Natural killer cell treated with Interleukin-12 subunit alpha and Interleukin-12 subunit beta and Interleukin-15 and Interleukin-18, amount 100 ng/mL, for 72 hours (primary cell): ENCODE measurements at regions not wholly inside any gene's neighbourhood (a gene's known extent, or its start where the extent isn't known, plus 50 kb on each side); places are given as distances from the start of the nearest gene placed in this dataset.

ENCODE experiments used
- ATAC-seq, 2 donors: fragments of 150-1000 bp; cut with Tn5 transposase in 1 of 2; sonication (Bioruptor Pico), chemical (Tn5 transposase) in 1 of 2; 2 replicates each; pipeline ENCODE4 v1.10.0; 2021
- DNase-seq: peaks from one replicate; pipeline ENCODE4 v3.0.0; 2022; ENCODE audit warnings: low spot score
- H3K27ac Mint-ChIP-seq, 2 donors: 1 replicate in 1 of 2; 2 replicates in 1 of 2; pipeline ENCODE4 v1.8.0; 2022; ENCODE audit warnings: mixed read lengths in 2 of 2, mild to moderate bottlenecking in 1 of 2, moderate library complexity in 1 of 2
- H3K27me3 Mint-ChIP-seq, 2 donors: 1 replicate in 1 of 2; 2 replicates in 1 of 2; pipeline ENCODE4 v1.8.0; 2022; ENCODE audit warnings: mixed read lengths in 2 of 2
- H3K36me3 Mint-ChIP-seq: one replicate; pipeline ENCODE4 v1.8.0; 2022; ENCODE audit warnings: mixed read lengths
- H3K4me1 Mint-ChIP-seq, 2 donors: 1 replicate in 1 of 2; 2 replicates in 1 of 2; pipeline ENCODE4 v1.8.0; 2022; ENCODE audit warnings: low read depth in 2 of 2, mixed read lengths in 2 of 2, mild to moderate bottlenecking in 1 of 2
- H3K4me3 Mint-ChIP-seq: one replicate; pipeline ENCODE4 v1.8.0; 2022; ENCODE audit warnings: mixed read lengths
- H3K9me3 Mint-ChIP-seq: 2 replicates; pipeline ENCODE4 v1.8.0; 2022; ENCODE audit warnings: mixed read lengths

DNA sequence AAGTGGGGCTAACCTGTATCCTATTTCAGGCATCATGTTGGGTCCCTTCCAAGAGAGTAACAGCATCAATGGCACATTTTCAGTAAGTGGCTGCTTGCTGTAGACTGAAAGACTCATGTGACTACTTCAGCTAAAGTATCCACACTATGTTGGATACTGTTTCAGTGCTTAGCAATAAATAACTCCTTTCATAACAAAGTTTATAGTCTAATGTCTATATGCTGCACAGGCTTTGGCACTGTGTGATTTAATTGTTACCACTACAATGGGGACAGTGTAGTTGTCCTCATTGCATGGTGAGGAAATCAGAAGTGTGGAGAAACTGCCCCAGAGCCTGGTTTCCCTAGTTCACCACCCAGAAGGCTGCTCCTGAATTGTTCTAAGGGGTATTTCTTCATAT lies 318.0 kb upstream of the PTCHD4 start:
- no peak for ATAC-seq
- no peaks in the 10 kb centered on the region for H3K4me1 Mint-ChIP-seq
- H3K27me3 Mint-ChIP-seq = no peaks in the 10 kb centered on the region
- no peak overlapping the region for H3K4me3 Mint-ChIP-seq
- H3K36me3 Mint-ChIP-seq = no peaks in the 10 kb centered on the region
- H3K27ac Mint-ChIP-seq = no peak overlapping the region
- peaks cover 12% of the 10 kb centered on the region for H3K9me3 Mint-ChIP-seq
- DNase-seq = no peak

- no peaks in the 10 kb centered on the region for H3K36me3 Mint-ChIP-seq
- no peak overlapping the region for H3K4me3 Mint-ChIP-seq
- no peaks in the 10 kb centered on the region for H3K4me1 Mint-ChIP-seq
- peaks cover 2% of the 10 kb centered on the region for H3K9me3 Mint-ChIP-seq
- no peaks in the 10 kb centered on the region for H3K27me3 Mint-ChIP-seq
- ATAC-seq (no peak), DNase-seq (no peak)
- H3K27ac Mint-ChIP-seq = no peak overlapping the region
These were observed 315.6 kb upstream of the PTCHD4 start for GRCh38 chr6:48426636-48427035.

DNA sequence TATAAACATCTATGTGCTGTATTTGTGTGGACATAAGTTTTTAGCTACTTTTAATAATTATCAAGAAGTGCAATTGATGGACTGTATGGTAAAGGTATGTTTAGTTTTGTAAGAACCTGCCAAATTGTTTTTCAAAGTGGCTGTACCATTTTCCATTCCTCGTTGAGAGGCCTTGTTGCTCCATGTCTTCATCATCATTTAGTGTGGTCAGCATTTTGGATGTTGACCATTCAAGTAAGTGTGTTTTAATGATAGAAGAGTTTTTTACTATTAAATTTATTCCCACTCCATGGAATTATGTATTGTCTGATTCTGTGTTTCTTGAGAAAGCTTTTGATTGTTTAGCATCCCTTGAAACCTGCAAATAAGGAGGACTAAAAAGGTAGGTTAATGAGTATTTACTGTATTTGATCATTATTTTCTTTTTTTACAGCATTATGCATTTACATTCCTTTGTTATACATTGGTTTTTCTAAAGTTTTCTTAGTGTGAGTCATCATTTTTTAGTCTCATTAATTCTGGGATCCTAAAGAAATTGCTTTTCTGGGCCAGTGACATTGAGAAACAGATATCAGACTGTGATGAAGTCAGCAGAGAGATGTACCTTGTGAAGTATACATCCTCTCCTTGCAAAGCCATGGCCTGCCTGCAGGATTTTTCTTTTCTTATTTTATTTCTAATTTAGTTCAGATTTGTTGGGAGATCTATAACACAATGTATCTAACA lies 312.8 kb upstream of the PTCHD4 start:
- H3K36me3 Mint-ChIP-seq = no peaks in the 10 kb centered on the region
- H3K9me3 Mint-ChIP-seq = peaks cover 3% of the 10 kb centered on the region
- no peak overlapping the region for H3K4me3 Mint-ChIP-seq
- no peaks in the 10 kb centered on the region for H3K27me3 Mint-ChIP-seq
- no peak overlapping the region for H3K27ac Mint-ChIP-seq
- no peak for ATAC-seq
- no peak for DNase-seq
- H3K4me1 Mint-ChIP-seq = no peaks in the 10 kb centered on the region

GRCh38 chr6:48419992-48420391 lies 309.0 kb upstream of the PTCHD4 start:
- H3K4me3 Mint-ChIP-seq = no peak overlapping the region
- H3K9me3 Mint-ChIP-seq = peaks cover 5% of the 10 kb centered on the region
- no peak for ATAC-seq
- H3K4me1 Mint-ChIP-seq = no peaks in the 10 kb centered on the region
- H3K27me3 Mint-ChIP-seq = no peaks in the 10 kb centered on the region
- DNase-seq = no peak
- H3K36me3 Mint-ChIP-seq = no peaks in the 10 kb centered on the region
- H3K27ac Mint-ChIP-seq = no peak overlapping the region

DNA sequence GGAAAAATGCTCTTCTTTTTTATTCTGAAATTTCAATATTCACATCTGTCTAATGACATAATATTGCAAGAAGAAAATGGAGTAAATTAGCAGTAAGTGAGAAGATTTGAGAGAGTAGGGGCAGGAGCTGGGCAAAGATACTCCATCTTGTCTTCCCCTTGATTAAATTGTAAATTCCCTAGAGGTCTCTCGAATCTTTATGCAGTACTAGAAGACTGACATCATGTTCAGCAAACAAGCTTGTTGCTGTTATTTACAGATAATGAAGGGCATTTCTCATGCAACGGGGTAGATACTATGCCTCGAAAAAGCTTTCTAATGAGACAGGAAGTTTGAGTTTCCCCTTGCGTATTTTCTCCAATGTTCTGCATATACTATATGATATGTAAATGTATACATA lies 306.9 kb upstream of the PTCHD4 start:
- ATAC-seq (no peak), DNase-seq (no peak)
- no peaks in the 10 kb centered on the region for H3K4me1 Mint-ChIP-seq
- no peak overlapping the region for H3K4me3 Mint-ChIP-seq
- H3K9me3 Mint-ChIP-seq = peaks cover 7% of the 10 kb centered on the region
- H3K36me3 Mint-ChIP-seq = no peaks in the 10 kb centered on the region
- no peaks in the 10 kb centered on the region for H3K27me3 Mint-ChIP-seq
- no peak overlapping the region for H3K27ac Mint-ChIP-seq

DNA sequence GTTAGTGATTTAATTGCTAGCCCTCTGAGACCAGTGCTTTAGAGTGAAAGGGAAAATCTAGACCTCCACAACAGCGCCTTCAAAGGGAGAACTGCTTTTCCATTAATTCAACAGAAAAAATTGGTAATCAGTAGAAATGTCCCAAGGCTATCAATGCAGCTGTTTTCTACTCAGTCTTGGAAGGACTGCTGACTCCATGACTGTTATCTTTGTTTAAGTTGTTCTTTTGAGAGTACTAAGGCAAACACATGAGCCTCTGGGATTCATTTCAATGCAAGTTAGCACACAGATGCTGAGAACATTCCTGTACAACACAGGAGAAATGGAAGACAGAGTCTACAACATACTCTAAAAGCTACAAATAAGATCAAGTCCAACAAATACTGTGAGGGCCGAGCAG lies 301.7 kb upstream of the PTCHD4 start:
- Mint-ChIP-seq H3K9me3 (peaks cover 9% of the 10 kb centered on the region), H3K4me1 (no peaks in the 10 kb centered on the region), H3K36me3 (no peaks in the 10 kb centered on the region), H3K27ac (no peak overlapping the region), H3K4me3 (no peak overlapping the region), H3K27me3 (no peaks in the 10 kb centered on the region)
- DNase-seq (no peak), ATAC-seq (no peak)

DNA sequence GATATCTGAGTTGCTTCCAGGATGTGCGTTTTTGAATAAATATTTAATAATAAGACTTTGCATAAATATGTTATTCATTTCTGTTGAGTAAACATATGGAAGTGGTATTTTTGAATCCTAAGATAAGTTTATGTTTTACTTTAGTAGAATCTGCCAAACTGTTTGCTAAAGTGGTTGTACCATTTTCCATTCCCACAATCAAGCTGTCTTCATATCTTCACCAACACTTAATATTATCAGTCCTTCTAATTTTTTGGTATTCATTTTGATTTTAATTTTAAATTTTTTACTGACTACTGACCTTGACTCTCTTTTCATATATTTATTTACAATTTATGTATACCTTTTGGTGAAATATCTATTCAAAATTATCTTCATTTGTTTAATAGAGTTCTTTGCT lies 293.9 kb upstream of the PTCHD4 start:
- peaks cover 9% of the 10 kb centered on the region for H3K9me3 Mint-ChIP-seq
- H3K27ac Mint-ChIP-seq = no peak overlapping the region
- peaks cover 7% of the 10 kb centered on the region for H3K36me3 Mint-ChIP-seq
- no peak overlapping the region for H3K4me3 Mint-ChIP-seq
- ATAC-seq (no peak), DNase-seq (no peak)
- H3K27me3 Mint-ChIP-seq = no peaks in the 10 kb centered on the region
- H3K4me1 Mint-ChIP-seq = no peaks in the 10 kb centered on the region

DNA sequence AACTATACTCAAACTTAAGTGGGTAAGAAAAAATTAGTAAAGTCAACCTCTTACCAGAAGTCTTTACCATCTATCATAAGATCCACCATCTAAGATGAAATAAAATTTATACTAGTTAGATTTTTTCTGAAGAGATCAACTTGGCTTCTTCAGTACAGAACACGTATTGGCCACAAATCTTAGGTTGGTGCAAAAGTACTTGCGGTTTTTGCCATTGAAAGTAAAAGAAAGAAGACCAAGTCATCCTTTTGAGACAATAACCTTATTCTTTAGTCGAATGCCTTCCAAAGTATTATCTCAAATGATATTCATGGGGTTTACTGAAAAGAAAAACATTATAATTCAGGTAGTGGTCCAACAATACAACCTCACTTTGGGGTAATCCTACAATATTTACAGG lies 292.6 kb upstream of the PTCHD4 start:
- Mint-ChIP-seq H3K27ac (no peak overlapping the region), H3K9me3 (peaks cover 11% of the 10 kb centered on the region), H3K27me3 (no peaks in the 10 kb centered on the region), H3K4me3 (no peak overlapping the region), H3K36me3 (peaks cover 10% of the 10 kb centered on the region), H3K4me1 (no peaks in the 10 kb centered on the region)
- ATAC-seq (no peak), DNase-seq (no peak)

GRCh38 chr6:48401016-48401415 lies 290.0 kb upstream of the PTCHD4 start:
- no peak overlapping the region for H3K4me3 Mint-ChIP-seq
- no peaks in the 10 kb centered on the region for H3K27me3 Mint-ChIP-seq
- peaks cover 14% of the 10 kb centered on the region for H3K36me3 Mint-ChIP-seq
- ATAC-seq (no peak), DNase-seq (no peak)
- H3K9me3 Mint-ChIP-seq = peaks cover 14% of the 10 kb centered on the region
- H3K27ac Mint-ChIP-seq = no peak overlapping the region
- no peaks in the 10 kb centered on the region for H3K4me1 Mint-ChIP-seq

DNA sequence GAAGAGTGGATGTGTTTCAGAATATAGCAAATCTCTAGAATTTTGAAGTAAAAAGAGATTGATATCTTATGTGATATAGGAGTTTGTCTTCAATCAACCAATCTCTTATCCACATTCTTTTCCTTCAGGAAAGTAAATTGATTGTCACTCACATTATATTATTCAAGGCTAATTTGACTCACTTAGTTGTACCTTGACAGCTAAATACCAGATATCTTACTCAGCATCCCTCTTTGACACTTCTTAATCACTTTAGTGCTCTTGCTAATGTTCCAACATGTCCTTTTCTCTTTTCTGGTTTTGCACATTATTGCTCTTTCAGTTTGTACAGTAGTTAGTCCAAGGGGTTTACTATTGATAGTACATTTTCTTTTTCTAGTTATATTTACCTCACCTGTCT lies 286.9 kb upstream of the PTCHD4 start:
- ATAC-seq (no peak), DNase-seq (no peak)
- no peaks in the 10 kb centered on the region for H3K4me1 Mint-ChIP-seq
- H3K9me3 Mint-ChIP-seq = peaks cover 25% of the 10 kb centered on the region
- no peak overlapping the region for H3K4me3 Mint-ChIP-seq
- H3K27me3 Mint-ChIP-seq = no peaks in the 10 kb centered on the region
- peaks cover 15% of the 10 kb centered on the region for H3K36me3 Mint-ChIP-seq
- H3K27ac Mint-ChIP-seq = no peak overlapping the region

DNA sequence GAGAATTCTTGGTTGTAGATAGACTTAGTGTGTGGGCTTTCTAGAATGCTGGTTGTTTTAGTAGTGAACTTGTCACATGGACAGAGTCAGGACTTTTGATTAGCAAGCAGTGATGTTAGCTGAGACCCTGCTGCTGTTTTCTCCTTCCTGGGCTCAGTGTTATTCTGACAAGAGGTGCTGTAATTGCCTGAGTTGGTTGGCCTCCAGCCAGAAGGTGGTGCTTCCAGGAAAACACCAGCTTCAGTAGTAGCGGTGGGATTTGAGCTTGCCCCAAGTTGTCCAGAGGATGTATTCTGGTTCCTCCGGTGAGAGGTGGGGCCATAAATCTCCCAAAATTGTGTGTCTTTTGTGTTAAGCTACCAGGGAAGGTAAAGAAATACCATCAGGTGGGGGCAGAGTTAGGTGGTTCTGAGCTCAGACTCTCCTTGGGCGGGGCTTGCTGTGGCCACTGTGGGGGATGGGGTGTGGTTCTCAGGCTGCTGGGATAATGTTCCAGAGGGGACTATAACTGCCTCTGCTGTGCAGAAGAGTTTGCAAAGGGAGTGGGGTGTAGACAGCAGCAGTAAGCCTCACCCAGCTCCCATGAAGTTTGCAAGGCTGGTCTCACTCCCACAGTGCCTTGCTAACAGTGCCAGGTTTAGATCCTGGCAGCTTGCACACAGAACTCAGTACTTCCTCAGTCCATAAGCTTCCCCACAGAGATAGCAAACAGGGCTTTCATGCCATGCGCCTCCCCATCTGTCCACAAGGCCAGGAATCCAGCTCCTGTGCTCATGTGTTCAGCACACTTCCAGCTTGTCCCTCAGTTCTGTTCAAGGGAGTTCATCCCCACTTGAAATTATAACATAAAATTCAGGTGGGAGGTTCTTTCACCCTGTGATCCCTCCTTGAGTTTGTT lies 278.4 kb upstream of the PTCHD4 start:
- ATAC-seq = no peak
- no peaks in the 10 kb centered on the region for H3K36me3 Mint-ChIP-seq
- no peaks in the 10 kb centered on the region for H3K4me1 Mint-ChIP-seq
- H3K4me3 Mint-ChIP-seq = no peak overlapping the region
- no peak for DNase-seq
- peaks cover 21% of the 10 kb centered on the region for H3K9me3 Mint-ChIP-seq
- no peaks in the 10 kb centered on the region for H3K27me3 Mint-ChIP-seq
- H3K27ac Mint-ChIP-seq = no peak overlapping the region

DNA sequence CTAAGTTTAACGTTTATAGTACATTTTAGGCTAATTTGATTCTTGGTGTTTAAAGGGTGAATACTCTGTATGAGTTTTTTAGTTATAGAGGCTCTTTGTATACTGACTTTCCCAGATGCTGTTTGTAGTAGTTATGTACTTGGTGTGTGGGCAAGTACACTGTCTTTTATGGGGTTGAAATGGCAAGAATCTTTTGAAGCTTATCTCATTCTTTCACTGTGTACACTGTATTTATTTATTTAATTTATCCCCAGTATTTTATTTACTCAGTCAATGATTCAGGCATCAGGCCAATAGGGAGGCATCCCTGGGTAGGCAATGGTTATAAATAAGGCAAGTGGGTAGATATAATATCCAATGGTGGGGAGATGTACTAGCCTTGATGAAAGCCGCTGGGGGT lies 277.0 kb upstream of the PTCHD4 start:
- H3K9me3 Mint-ChIP-seq = peaks cover 19% of the 10 kb centered on the region
- no peaks in the 10 kb centered on the region for H3K27me3 Mint-ChIP-seq
- H3K36me3 Mint-ChIP-seq = no peaks in the 10 kb centered on the region
- DNase-seq (no peak), ATAC-seq (no peak)
- H3K4me1 Mint-ChIP-seq = no peaks in the 10 kb centered on the region
- H3K4me3 Mint-ChIP-seq = no peak overlapping the region
- H3K27ac Mint-ChIP-seq = no peak overlapping the region

- Mint-ChIP-seq H3K36me3 (no peaks in the 10 kb centered on the region), H3K4me1 (no peaks in the 10 kb centered on the region), H3K27ac (no peak overlapping the region), H3K4me3 (no peak overlapping the region), H3K9me3 (peaks cover 13% of the 10 kb centered on the region), H3K27me3 (no peaks in the 10 kb centered on the region)
- DNase-seq (no peak), ATAC-seq (no peak)
These were observed 267.9 kb upstream of the PTCHD4 start for GRCh38 chr6:48378884-48379407.

- Mint-ChIP-seq H3K36me3 (no peaks in the 10 kb centered on the region), H3K9me3 (peaks cover 8% of the 10 kb centered on the region), H3K27me3 (no peaks in the 10 kb centered on the region), H3K4me1 (no peaks in the 10 kb centered on the region), H3K27ac (no peak overlapping the region), H3K4me3 (no peak overlapping the region)
- ATAC-seq (no peak), DNase-seq (no peak)
These were observed 266.1 kb upstream of the PTCHD4 start for GRCh38 chr6:48377115-48377514.
